H1 (cell line): ENCODE measurements at regions not wholly inside any gene's neighbourhood (a gene's known extent, or its start where the extent isn't known, plus 50 kb on each side); places are given as distances from the start of the nearest gene placed in this dataset.

Experiments used
- CTCF ChIA-PET: fragments of 300-600 bp; sonication (Branson Sonifier 250); formaldehyde crosslinking; loops from one replicate; lab custom pipeline; 2021; ENCODE audit not compliant: partially characterized antibody; lab: Charles Lee
- POLR2A ChIA-PET: fragments of 300-600 bp; sonication (Branson Sonifier 250); formaldehyde crosslinking; loops from one replicate; lab custom pipeline; 2021; ENCODE audit warnings: inconsistent platforms; ENCODE audit not compliant: partially characterized antibody; lab: Charles Lee
- DNase-seq, 2 experiments: peaks; one replicate each; pipeline versions ENCODE4 v3.0.0 to v3.0.0-alpha.2; 2010 to 2022; ENCODE audit warnings: low spot score in 2 of 2, low read depth in 1 of 2, mixed read lengths in 1 of 2
- FAIRE-seq: peaks from 2 replicates; lab custom pipeline; 2011; peaks lifted over from hg19 to GRCh38; lab: Jason Lieb, UNC
- H2AFZ ChIP-seq: 2 replicates; pipeline ENCODE4 v1.8.1; 2012; ENCODE audit warnings: low read length, inconsistent platforms
- H2AK5ac ChIP-seq: 2 replicates; pipeline ENCODE4 v1.6.1; 2013; ENCODE audit warnings: low read depth, low read length
- H2BK120ac ChIP-seq: replicated peaks from 2 replicates; pipeline ENCODE3; 2013; ENCODE audit warnings: low read depth, low read length, inconsistent platforms
- H2BK12ac ChIP-seq: 2 replicates; pipeline ENCODE4 v1.6.1; 2013; ENCODE audit warnings: low read depth, low read length
- H2BK15ac ChIP-seq: 2 replicates; pipeline ENCODE4 v1.6.1; 2013; ENCODE audit warnings: low read length
- H2BK20ac ChIP-seq: 2 replicates; pipeline ENCODE4 v1.6.1; 2013; ENCODE audit warnings: low read length
- H2BK5ac ChIP-seq: 2 replicates; pipeline ENCODE4 v1.6.1; 2013; ENCODE audit warnings: low read depth, low read length
- H3K14ac ChIP-seq: 2 replicates; pipeline ENCODE4 v1.6.1; 2013; ENCODE audit warnings: inconsistent platforms; ENCODE audit not compliant: insufficient read length
- H3K18ac ChIP-seq: 2 replicates; pipeline ENCODE4 v1.6.1; 2013; ENCODE audit warnings: low read length; ENCODE audit errors: extremely low read depth
- H3K23ac ChIP-seq: 2 replicates; pipeline ENCODE4 v1.6.1; 2013; ENCODE audit warnings: inconsistent platforms; ENCODE audit not compliant: insufficient read length
- H3K23me2 ChIP-seq: 2 replicates; pipeline ENCODE4 v1.6.1; 2013; ENCODE audit warnings: low read depth, low read length
- H3K27ac ChIP-seq: 2 replicates; pipeline ENCODE4 v1.6.1; 2011; ENCODE audit warnings: low read depth, low read length, inconsistent platforms
- H3K27me3 ChIP-seq, 4 experiments: replicated peaks in 1 of 4; 1 replicate in 1 of 4; 2 replicates in 3 of 4; pipeline versions ENCODE4 v1.6.1 to v1.8.1; 2011 to 2013; ENCODE audit warnings: low read length in 3 of 4, mild to moderate bottlenecking in 3 of 4, inconsistent platforms in 2 of 4, mixed read lengths in 2 of 4, moderate library complexity in 1 of 4; ENCODE audit not compliant: control insufficient read depth in 3 of 4, insufficient read depth in 3 of 4; ENCODE audit errors: extremely low read depth in 1 of 4
- H3K36me3 ChIP-seq, 4 experiments: 2 replicates each; pipeline versions ENCODE4 v1.6.1 to v1.8.1; 2011 to 2013; ENCODE audit warnings: mild to moderate bottlenecking in 4 of 4, low read length in 3 of 4, moderate library complexity in 2 of 4, control low read depth in 1 of 4, inconsistent platforms in 1 of 4; ENCODE audit not compliant: insufficient read depth in 4 of 4, control insufficient read depth in 2 of 4
- H3K4ac ChIP-seq: replicated peaks from 2 replicates; pipeline ENCODE3; 2013; ENCODE audit warnings: low read length, low read depth, mixed read lengths, inconsistent platforms; ENCODE audit not compliant: insufficient read length
- H3K4me1 ChIP-seq, 4 experiments: replicated peaks in 1 of 4; 1 replicate in 1 of 4; 2 replicates in 3 of 4; pipeline versions ENCODE4 v1.6.1 to v1.8.1; 2011 to 2013; ENCODE audit warnings: low read length in 3 of 4, inconsistent platforms in 2 of 4, mixed read lengths in 1 of 4; ENCODE audit not compliant: insufficient read depth in 4 of 4, control insufficient read depth in 3 of 4
- H3K4me2 ChIP-seq, 2 experiments: 2 replicates each; pipeline versions ENCODE4 v1.6.1 to v1.8.1; 2011 to 2013; ENCODE audit warnings: low read depth in 2 of 2, low read length in 2 of 2, control low read depth in 1 of 2, inconsistent platforms in 1 of 2, mild to moderate bottlenecking in 1 of 2; ENCODE audit not compliant: insufficient read depth in 1 of 2
- H3K4me3 ChIP-seq, 4 experiments: fragments of 200-600, 300-600 bp in 1 of 4; sonication (generic), shearing (Covaris generic), sonication (Bioruptor Twin) in 1 of 4; 2 replicates each; pipeline versions ENCODE4 v1.5.1 to v1.8.1; 2011 to 2016; ENCODE audit warnings: low read length in 4 of 4, low read depth in 3 of 4, control low read depth in 2 of 4, inconsistent platforms in 2 of 4, mild to moderate bottlenecking in 2 of 4, mixed read lengths in 1 of 4, moderate library complexity in 1 of 4; ENCODE audit not compliant: insufficient read depth in 2 of 4; ENCODE audit errors: extremely low read depth in 1 of 4
- H3K56ac ChIP-seq: replicated peaks from 2 replicates; pipeline ENCODE3; 2013; ENCODE audit warnings: low read depth, mild to moderate bottlenecking, mixed read lengths, low read length, inconsistent platforms; ENCODE audit not compliant: insufficient read length
- H3K79me1 ChIP-seq: 2 replicates; pipeline ENCODE4 v1.6.1; 2013; ENCODE audit warnings: low read depth, low read length, control low read depth
- H3K79me2 ChIP-seq, 2 experiments: 2 replicates each; pipeline versions ENCODE4 v1.6.1 to v1.8.1; 2012 to 2013; ENCODE audit warnings: low read length in 2 of 2, mild to moderate bottlenecking in 2 of 2, inconsistent platforms in 1 of 2; ENCODE audit not compliant: insufficient read depth in 2 of 2, control insufficient read depth in 1 of 2
- H3K9ac ChIP-seq, 4 experiments: replicated peaks in 1 of 4; 1 replicate in 1 of 4; 2 replicates in 3 of 4; pipeline versions ENCODE4 v1.6.1 to v1.8.1; 2011 to 2013; ENCODE audit warnings: low read depth in 3 of 4, low read length in 3 of 4, control low read depth in 2 of 4, mild to moderate bottlenecking in 2 of 4, moderate library complexity in 2 of 4, inconsistent platforms in 1 of 4; ENCODE audit errors: extremely low read depth in 1 of 4
- H3K9me3 ChIP-seq, 2 experiments: 2 replicates each; pipeline versions ENCODE4 v1.6.1 to v1.8.1; 2012 to 2013; ENCODE audit warnings: mild to moderate bottlenecking in 2 of 2, moderate library complexity in 2 of 2, control low read depth in 1 of 2, inconsistent platforms in 1 of 2, low read depth in 1 of 2, low read length in 1 of 2, mixed read lengths in 1 of 2; ENCODE audit not compliant: insufficient read depth in 2 of 2
- H4K20me1 ChIP-seq, 2 experiments: replicated peaks in 1 of 2; 2 replicates each; pipeline versions ENCODE3 to v1.8.1; 2011 to 2013; ENCODE audit warnings: inconsistent platforms in 2 of 2, low read length in 2 of 2, mild to moderate bottlenecking in 1 of 2; ENCODE audit not compliant: insufficient read depth in 2 of 2, control insufficient read depth in 1 of 2
- H4K5ac ChIP-seq: 2 replicates; pipeline ENCODE4 v1.6.1; 2013; ENCODE audit warnings: low read length, low read depth, mixed read lengths, inconsistent platforms; ENCODE audit not compliant: insufficient read length
- H4K8ac ChIP-seq: 2 replicates; pipeline ENCODE4 v1.8.0; 2013; ENCODE audit warnings: mild to moderate bottlenecking, moderate library complexity, low read length, inconsistent platforms; ENCODE audit not compliant: insufficient read depth; ENCODE audit errors: extremely low read depth
- H4K91ac ChIP-seq: replicated peaks from 2 replicates; pipeline ENCODE3; 2013; ENCODE audit warnings: low read length, mixed read lengths, inconsistent platforms; ENCODE audit not compliant: insufficient read length
- BCL11A ChIP-seq, 2 experiments: IDR thresholded peaks; one replicate each; pipeline ENCODE4 v1.6.1; 2011; ENCODE audit warnings: low read depth in 2 of 2, low read length in 2 of 2, mild to moderate bottlenecking in 2 of 2
- CBX8 ChIP-seq: fragments of 300-800, 300-1000 bp; sonication (generic); IDR thresholded peaks from 2 replicates; pipeline ENCODE4 v1.7.1; 2016; ENCODE audit warnings: low read depth, low read length, borderline replicate concordance
- CREB1 ChIP-seq: IDR thresholded peaks from 2 replicates; pipeline ENCODE4 v1.6.1; 2012; ENCODE audit warnings: inconsistent platforms
- GABPA ChIP-seq: IDR thresholded peaks from 2 replicates; pipeline ENCODE4 v1.6.1; 2011; ENCODE audit warnings: mild to moderate bottlenecking, low read length, moderate library complexity, borderline replicate concordance; ENCODE audit not compliant: insufficient read depth
- GTF2F1 ChIP-seq: IDR thresholded peaks from 2 replicates; pipeline ENCODE4 v1.6.1; 2012; ENCODE audit warnings: low read depth, low read length, improper control_type of control experiment, borderline replicate concordance
- MAX ChIP-seq: IDR thresholded peaks from 2 replicates; pipeline ENCODE4 v1.6.1; 2012; ENCODE audit warnings: inconsistent platforms
- POLR2AphosphoS5 ChIP-seq: IDR thresholded peaks from 2 replicates; pipeline ENCODE4 v1.6.1; 2011; ENCODE audit warnings: low read depth, low read length
- POU5F1 ChIP-seq: IDR thresholded peaks from 2 replicates; pipeline ENCODE4 v1.6.1; 2011; ENCODE audit warnings: low read depth, mild to moderate bottlenecking, low read length, moderate library complexity
- RFX5 ChIP-seq: IDR thresholded peaks from 2 replicates; pipeline ENCODE4 v1.6.1; 2011; ENCODE audit warnings: low read depth, low read length, improper control_type of control experiment, borderline replicate concordance
- SAP30 ChIP-seq: fragments of 300-600 bp; sonication (generic); IDR thresholded peaks from 2 replicates; pipeline ENCODE4 v1.7.1; 2012; ENCODE audit warnings: low read length, moderate library complexity, mild to moderate bottlenecking, inconsistent platforms; ENCODE audit not compliant: insufficient read depth, insufficient replicate concordance
- SUZ12 ChIP-seq: fragments of 200-600 bp; sonication (generic); IDR thresholded peaks from 2 replicates; pipeline ENCODE4 v1.6.1; 2012; ENCODE audit warnings: mild to moderate bottlenecking, inconsistent platforms, low read length, moderate library complexity, mixed read lengths
- USF2 ChIP-seq: IDR thresholded peaks from 2 replicates; pipeline ENCODE4 v1.6.1; 2011; ENCODE audit warnings: low read length, improper control_type of control experiment
- YY1 ChIP-seq: IDR thresholded peaks from 2 replicates; pipeline ENCODE4 v1.6.1; 2011; ENCODE audit warnings: low read depth, mild to moderate bottlenecking, low read length
- WGBS, 2 experiments: shearing (Covaris generic) in 1 of 2; methylation state at CpG; one replicate each; pipeline versions ENCODE4 v1.1.6 to v1.1.7; 2013 to 2015; ENCODE audit warnings: low lambda C conversion rate in 2 of 2, mixed read lengths in 2 of 2, inconsistent platforms in 1 of 2, low coverage in 1 of 2, missing lambda C conversion rate in 1 of 2; ENCODE audit not compliant: insufficient replicate concordance in 2 of 2, insufficient coverage in 1 of 2, insufficient read length in 1 of 2; ENCODE audit errors: extremely low coverage in 1 of 2, missing lambda C conversion rate in 1 of 2; 5-methylcytosine and 5-hydroxymethylcytosine counted together

GRCh38 chr10:58932577-58933314 is 243.7 kb upstream of the PHYHIPL start:
- Histone ChIP-seq H3K4me2 (no peak overlapping the region), H3K56ac (no peak overlapping the region), H3K9me3 (no peaks in the 10 kb centered on the region), H4K91ac (no peak overlapping the region), H3K79me2 (no peaks in the 10 kb centered on the region), H4K8ac (no peak overlapping the region), H2AFZ (no peak overlapping the region), H3K18ac (no peak overlapping the region), H3K27me3 (no peaks in the 10 kb centered on the region), H3K4me1 (no peaks in the 10 kb centered on the region), H2BK20ac (no peak overlapping the region), H3K23me2 (no peaks in the 10 kb centered on the region), H3K79me1 (no peaks in the 10 kb centered on the region), H3K23ac (no peak overlapping the region), H3K14ac (no peak overlapping the region), H4K5ac (no peak overlapping the region), H4K20me1 (no peaks in the 10 kb centered on the region), H2BK12ac (no peak overlapping the region), H2BK15ac (no peak overlapping the region), H3K36me3 (no peaks in the 10 kb centered on the region), H2BK5ac (no peak overlapping the region), H3K4me3 (no peak overlapping the region), H3K27ac (no peak overlapping the region), H3K9ac (no peak overlapping the region), H2BK120ac (no peak overlapping the region), H3K4ac (no peak overlapping the region), H2AK5ac (no peak overlapping the region)
- ChIA-PET CTCF (interaction anchor here (1.2 kb wide), 1 partner anchor 13 kb away, joined by 3 read pairs; no protein-coding TSS in a partner anchor), POLR2A (no interaction called here)
- 89% methylated on average over 5 of the region's 5 CpGs; no CpG with 5 or more reads in 1 of the 2 experiments for WGBS, 2 experiments
- FAIRE-seq: no peak
- no peak for DNase-seq
- no peak for TF ChIP-seq CBX8
- no peak for TF ChIP-seq YY1
- TF ChIP-seq GABPA: no peak
- no peak for TF ChIP-seq RFX5
- no peak for TF ChIP-seq MAX
- TF ChIP-seq SUZ12: no peak
- TF ChIP-seq POU5F1: no peak
- TF ChIP-seq USF2: no peak
- no peak for TF ChIP-seq POLR2AphosphoS5
- no peak for TF ChIP-seq SAP30
- TF ChIP-seq BCL11A (IDR thresholded peaks at IDR 0.05; ENCODE audit: low read depth in 2 of 2, low read length in 2 of 2): no peak
- no peak for TF ChIP-seq GTF2F1
- TF ChIP-seq CREB1: no peak
